C4-2B (cell line): ENCODE measurements at regions not wholly inside any gene's neighbourhood (a gene's known extent, or its start where the extent isn't known, plus 50 kb on each side); places are given as distances from the start of the nearest gene placed in this dataset.

Experiments used
- H3K27ac ChIP-seq: fragments of 450-650 bp; 2 replicates; pipeline ENCODE4 v1.5.1; 2017
- CTCF ChIP-seq: fragments of 450-650 bp; conservative IDR thresholded peaks from 2 replicates; pipeline ENCODE4 v1.5.1; 2017; ENCODE audit warnings: mild to moderate bottlenecking
- ZFX ChIP-seq: fragments of 450-650 bp; IDR thresholded peaks from 2 replicates; pipeline ENCODE4 v1.6.1; 2017

DNA sequence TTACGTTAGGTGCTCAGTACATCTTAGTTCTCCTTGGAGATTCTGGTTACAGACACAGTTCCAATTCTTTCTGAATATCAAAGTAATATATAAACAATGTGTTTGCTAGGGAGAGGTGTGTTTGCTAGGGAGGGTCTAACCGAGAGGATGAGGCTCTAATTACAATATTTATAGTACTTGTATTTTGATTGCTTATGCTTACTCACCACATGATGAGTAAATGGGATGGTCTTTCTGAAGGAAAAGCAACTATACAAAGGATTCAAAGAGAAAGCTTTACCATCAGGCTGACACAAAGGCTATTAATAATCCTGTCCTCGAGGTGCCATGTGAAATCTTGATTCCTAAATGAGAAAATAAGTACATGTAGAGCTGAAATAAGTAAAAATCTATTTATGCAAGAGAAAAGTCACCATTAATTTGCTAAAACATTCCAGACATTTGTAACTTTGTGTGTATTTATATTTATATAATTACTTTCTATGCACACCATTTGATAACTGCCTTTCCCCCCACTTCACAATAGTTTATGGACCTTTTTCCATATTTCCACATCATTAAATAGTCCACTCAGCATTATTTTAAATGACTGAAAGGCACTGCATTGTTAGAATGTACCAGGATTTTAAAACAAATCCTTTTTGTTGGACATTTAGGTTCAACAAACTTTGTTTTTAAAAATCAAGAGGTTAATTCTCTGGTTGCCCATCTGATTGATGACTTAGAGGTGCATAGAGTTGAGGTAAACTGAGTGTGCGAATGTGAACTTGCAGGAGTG is 94.5 kb upstream of the FN1 start:
- no peak overlapping the region for H3K27ac ChIP-seq
- TF ChIP-seq ZFX (no peak), CTCF (no peak)

DNA sequence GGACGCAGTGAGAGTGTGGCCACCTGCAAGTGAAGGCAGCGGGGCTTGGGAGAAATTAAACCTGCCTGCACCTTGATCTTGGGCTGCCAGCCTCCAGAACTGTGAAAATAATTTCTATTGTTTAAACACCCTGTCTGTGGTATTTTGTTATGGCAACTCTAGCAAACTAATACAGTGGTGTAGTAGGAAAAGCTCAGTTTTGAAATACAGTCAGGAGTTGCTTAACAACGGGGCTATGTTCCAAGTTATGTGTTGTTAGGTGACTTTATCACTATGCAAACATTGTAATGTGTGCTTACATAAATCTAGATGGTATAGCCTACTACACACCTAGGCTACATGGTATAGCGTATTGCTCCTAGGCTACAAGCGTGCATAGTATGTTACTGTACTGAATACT is 93.4 kb upstream of the FN1 start:
- peak overlapping the region; percentile 48 for H3K27ac ChIP-seq
- TF ChIP-seq ZFX, result no peak
- no peak for TF ChIP-seq CTCF

GRCh38 chr2:215528555-215528954 is 92.7 kb upstream of the FN1 start:
- H3K27ac ChIP-seq, result no peak overlapping the region
- TF ChIP-seq CTCF, result no peak
- TF ChIP-seq ZFX, result no peak

GRCh38 chr2:215527736-215528135 is 91.9 kb upstream of the FN1 start:
- no peak for TF ChIP-seq CTCF
- no peak for TF ChIP-seq ZFX
- no peak overlapping the region for H3K27ac ChIP-seq

- no peak for TF ChIP-seq ZFX
- no peak for TF ChIP-seq CTCF
These were observed 90.5 kb upstream of the FN1 start for GRCh38 chr2:215526341-215526740.

GRCh38 chr2:215522237-215522636 is 86.4 kb upstream of the FN1 start:
- no peak for TF ChIP-seq ZFX
- TF ChIP-seq CTCF, result no peak

More at GRCh38 chr2:215526341-215526740, 90.5 kb upstream of the FN1 start:
- no peak overlapping the region for H3K27ac ChIP-seq

GRCh38 chr2:215521031-215521430 is 85.2 kb upstream of the FN1 start:
- no peak for TF ChIP-seq CTCF
- no peak for TF ChIP-seq ZFX
- H3K27ac ChIP-seq, result no peak overlapping the region

More at GRCh38 chr2:215522237-215522636, 86.4 kb upstream of the FN1 start:
- H3K27ac ChIP-seq, result no peak overlapping the region
